ENCODE measurements at regions not wholly inside any gene's neighbourhood (a gene's known extent, or its start where the extent isn't known, plus 50 kb on each side); places are given as distances from the start of the nearest gene placed in this dataset.

GRCh38 chr4:154958621-154959358 is 177.7 kb downstream of the RBM46 start:
- Histone ChIP-seq H3K9me3 (no peaks in the 10 kb centered on the region), H3K27me3 (replicated peaks; ENCODE audit: insufficient read depth) (no peaks in the 10 kb centered on the region), H3K4me3 (no peak overlapping the region), H3K4me1 (ENCODE audit: control insufficient read depth in 1 of 2, low read depth in 2 of 2) (peaks cover 3 to 9% of the 10 kb centered on the region in 2 donors), H3K27ac (no peak overlapping the region), H3K36me3 (no peaks in the 10 kb centered on the region)
- no peak for ATAC-seq (ENCODE audit: insufficient number of reproducible peaks, low FRiP score, low read depth)
- no peak for TF ChIP-seq CTCF (IDR thresholded peaks at IDR 0.05)
- no peak for DNase-seq (ENCODE audit: low spot score)

GRCh38 chr4:154959756-154960155 is 178.7 kb downstream of the RBM46 start:
- no peak for TF ChIP-seq CTCF (IDR thresholded peaks at IDR 0.05)
- DNase-seq (ENCODE audit: low spot score) (no peak), ATAC-seq (ENCODE audit: insufficient number of reproducible peaks, low FRiP score, low read depth) (no peak)
- no peaks in the 10 kb centered on the region for H3K27me3 ChIP-seq (replicated peaks; ENCODE audit: insufficient read depth)
- H3K9me3 ChIP-seq, result no peaks in the 10 kb centered on the region
- H3K36me3 ChIP-seq, result no peaks in the 10 kb centered on the region
- H3K4me3 ChIP-seq, result no peak overlapping the region
- H3K4me1 ChIP-seq (ENCODE audit: control insufficient read depth in 1 of 2, low read depth in 2 of 2), result peaks cover 3 to 9% of the 10 kb centered on the region in 2 donors
- no peak overlapping the region for H3K27ac ChIP-seq

GRCh38 chr4:154960476-154960875 is 179.4 kb downstream of the RBM46 start:
- DNase-seq (ENCODE audit: low spot score) (no peak), ATAC-seq (ENCODE audit: insufficient number of reproducible peaks, low FRiP score, low read depth) (no peak)
- Histone ChIP-seq H3K27me3 (replicated peaks; ENCODE audit: insufficient read depth) (no peaks in the 10 kb centered on the region), H3K9me3 (no peaks in the 10 kb centered on the region), H3K4me3 (no peak overlapping the region), H3K4me1 (ENCODE audit: control insufficient read depth in 1 of 2, low read depth in 2 of 2) (peaks cover 3 to 9% of the 10 kb centered on the region in 2 donors), H3K27ac (no peak overlapping the region), H3K36me3 (no peaks in the 10 kb centered on the region)
- TF ChIP-seq CTCF (IDR thresholded peaks at IDR 0.05), result no peak

- H3K27me3 ChIP-seq (replicated peaks; ENCODE audit: insufficient read depth), result no peaks in the 10 kb centered on the region
- no peaks in the 10 kb centered on the region for H3K36me3 ChIP-seq
- H3K9me3 ChIP-seq, result no peaks in the 10 kb centered on the region
- H3K4me3 ChIP-seq, result no peak overlapping the region
- no peak overlapping the region for H3K27ac ChIP-seq
- peaks cover 3 to 9% of the 10 kb centered on the region in 2 donors for H3K4me1 ChIP-seq (ENCODE audit: control insufficient read depth in 1 of 2, low read depth in 2 of 2)
- no peak for TF ChIP-seq CTCF (IDR thresholded peaks at IDR 0.05)
- DNase-seq (ENCODE audit: low spot score) (no peak), ATAC-seq (ENCODE audit: insufficient number of reproducible peaks, low FRiP score, low read depth) (no peak)
Observed at GRCh38 chr4:154961263-154961662, 180.2 kb downstream of the RBM46 start.

- Histone ChIP-seq H3K36me3 (no peaks in the 10 kb centered on the region), H3K4me1 (ENCODE audit: control insufficient read depth in 1 of 2, low read depth in 2 of 2) (no peaks in the 10 kb centered on the region), H3K4me3 (no peak overlapping the region), H3K27ac (no peak overlapping the region), H3K9me3 (no peaks in the 10 kb centered on the region), H3K27me3 (replicated peaks; ENCODE audit: insufficient read depth) (no peaks in the 10 kb centered on the region)
- no peak for TF ChIP-seq CTCF (IDR thresholded peaks at IDR 0.05)
- DNase-seq (ENCODE audit: low spot score) (no peak), ATAC-seq (ENCODE audit: insufficient number of reproducible peaks, low FRiP score, low read depth) (no peak)
Observed at GRCh38 chr4:154973244-154974035, 192.4 kb downstream of the RBM46 start.
